ENCODE measurements at regions not wholly inside any gene's neighbourhood (a gene's known extent, or its start where the extent isn't known, plus 50 kb on each side); places are given as distances from the start of the nearest gene placed in this dataset.

GRCh38 chr20:56903421-56903820 lies 274.3 kb downstream of the TFAP2C start:
- H3K36me3 ChIP-seq: no peaks in the 10 kb centered on the region
- 5 to 63% (median 41%) methylated on average over 1 of the region's 1 CpG for WGBS, 5 donors
- H3K27me3 ChIP-seq (replicated peaks in 1 of 7): peaks cover 0 to 7% (median 0%) of the 10 kb centered on the region in 7 donors
- no peak overlapping the region for H3K4me3 ChIP-seq
- H3K9me3 ChIP-seq: peaks cover 0 to 13% (median 2%) of the 10 kb centered on the region in 8 donors
- TF ChIP-seq POLR2AphosphoS5 (IDR thresholded peaks at IDR 0.05) (no peak), CTCF (IDR thresholded peaks at IDR 0.05 in 8 of 11, conservative IDR thresholded peaks at IDR 0.05 in 3 of 11) (no peak), POLR2A (IDR thresholded peaks at IDR 0.05) (no peak)
- H3K27ac ChIP-seq: no peak overlapping the region
- H3K4me1 ChIP-seq: no peaks in the 10 kb centered on the region
- intact Hi-C loops (cut with DNase I; ENCODE audit: low total_unique reads): no loop called here
- no peak for DNase-seq

GRCh38 chr20:56903858-56904257 lies 274.8 kb downstream of the TFAP2C start:
- intact Hi-C loops (cut with DNase I; ENCODE audit: low total_unique reads): no loop called here
- no peak for TF ChIP-seq POLR2AphosphoS5 (IDR thresholded peaks at IDR 0.05)
- no peak for TF ChIP-seq CTCF (IDR thresholded peaks at IDR 0.05 in 8 of 11, conservative IDR thresholded peaks at IDR 0.05 in 3 of 11)
- TF ChIP-seq POLR2A (IDR thresholded peaks at IDR 0.05): no peak
- no peak for DNase-seq
- H3K27ac ChIP-seq: no peak overlapping the region
- H3K27me3 ChIP-seq (replicated peaks in 1 of 7): peaks cover 0 to 5% (median 0%) of the 10 kb centered on the region in 7 donors
- no peaks in the 10 kb centered on the region for H3K4me1 ChIP-seq
- H3K4me3 ChIP-seq: no peak overlapping the region
- H3K36me3 ChIP-seq: no peaks in the 10 kb centered on the region
- 50 to 69% (median 57%) methylated on average over 4 of the region's 4 CpGs for WGBS, 5 donors
- H3K9me3 ChIP-seq: peaks cover 0 to 13% (median 2%) of the 10 kb centered on the region in 8 donors

DNA sequence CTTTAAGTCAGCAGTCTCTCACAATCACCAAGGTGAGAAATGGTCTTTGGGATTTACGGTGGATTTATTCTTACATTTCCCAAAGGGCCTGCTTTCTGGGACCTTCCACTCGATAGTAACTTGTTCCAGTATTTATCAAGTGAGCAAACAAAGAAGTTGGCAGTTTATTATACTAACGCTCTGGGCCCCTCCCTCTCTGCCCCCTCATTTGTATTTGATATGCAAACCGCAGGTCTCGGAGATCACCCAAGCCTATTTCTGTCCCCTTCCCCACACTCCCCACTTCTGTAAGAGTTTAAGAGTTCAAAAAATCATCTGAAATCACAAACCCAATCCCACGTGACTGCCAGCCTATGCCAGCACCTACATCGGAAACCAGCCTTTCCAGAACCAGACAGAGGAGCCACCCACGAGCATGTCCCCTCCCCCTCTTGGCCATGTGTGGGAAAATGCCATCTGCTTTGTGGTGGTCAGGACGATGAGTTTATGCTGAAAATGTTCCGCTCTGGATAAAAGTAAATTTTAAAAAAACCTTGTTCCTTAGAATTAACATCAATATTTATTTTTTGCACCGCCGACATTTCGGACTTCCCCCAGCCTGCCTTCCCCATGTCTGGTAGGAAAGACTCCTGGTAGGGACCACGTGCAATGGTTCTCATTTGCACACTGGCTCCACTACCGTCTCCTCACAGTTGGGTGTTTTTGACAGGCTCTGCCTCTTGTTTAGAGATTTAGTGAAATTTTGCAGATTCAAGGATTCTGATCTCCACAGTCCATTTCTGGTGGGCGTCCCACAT lies 281.0 kb downstream of the TFAP2C start:
- H3K4me3 ChIP-seq: no peak overlapping the region
- DNase-seq: no peak
- peaks cover 0 to 19% (median 0%) of the 10 kb centered on the region in 7 donors for H3K27me3 ChIP-seq (replicated peaks in 1 of 7)
- H3K9me3 ChIP-seq: peaks cover 0 to 6% (median 0%) of the 10 kb centered on the region in 8 donors
- intact Hi-C loops (cut with DNase I; ENCODE audit: low total_unique reads): no loop called here
- TF ChIP-seq POLR2AphosphoS5 (IDR thresholded peaks at IDR 0.05): no peak
- no peak for TF ChIP-seq CTCF (IDR thresholded peaks at IDR 0.05 in 8 of 11, conservative IDR thresholded peaks at IDR 0.05 in 3 of 11)
- TF ChIP-seq POLR2A (IDR thresholded peaks at IDR 0.05): no peak
- H3K27ac ChIP-seq: no peak overlapping the region
- no peaks in the 10 kb centered on the region for H3K36me3 ChIP-seq
- 63 to 69% (median 64%) methylated on average over 16 of the region's 16 CpGs for WGBS, 5 donors
- no peaks in the 10 kb centered on the region for H3K4me1 ChIP-seq

GRCh38 chr20:56911946-56912345 lies 282.8 kb downstream of the TFAP2C start:
- intact Hi-C loops (cut with DNase I; ENCODE audit: low total_unique reads): no loop called here
- 72 to 83% (median 74%) methylated on average over 18 of the region's 18 CpGs for WGBS, 5 donors
- H3K27ac ChIP-seq: no peak overlapping the region

More at GRCh38 chr20:56911946-56912345, 282.8 kb downstream of the TFAP2C start:
- Histone ChIP-seq H3K4me1 (no peaks in the 10 kb centered on the region), H3K9me3 (no peaks in the 10 kb centered on the region), H3K4me3 (no peak overlapping the region), H3K36me3 (no peaks in the 10 kb centered on the region), H3K27me3 (replicated peaks in 1 of 7) (peaks cover 0 to 19% (median 0%) of the 10 kb centered on the region in 7 donors)
- TF ChIP-seq POLR2A (IDR thresholded peaks at IDR 0.05) (no peak), POLR2AphosphoS5 (IDR thresholded peaks at IDR 0.05) (no peak), CTCF (IDR thresholded peaks at IDR 0.05 in 8 of 11, conservative IDR thresholded peaks at IDR 0.05 in 3 of 11) (no peak)
- no peak for DNase-seq
